GM06990 (cell line): ENCODE measurements at regions not wholly inside any gene's neighbourhood (a gene's known extent, or its start where the extent isn't known, plus 50 kb on each side); places are given as distances from the start of the nearest gene placed in this dataset.
"Not testable (repeated sequence)": the region's sequence is repeated elsewhere in the genome, so short reads cannot be mapped to it uniquely, and the experiment has no call there.

Experiments
- DNase-seq: peaks from one replicate; pipeline ENCODE4 v3.0.0-alpha.2; 2011; ENCODE audit not compliant: insufficient read length; ENCODE audit errors: extremely low read depth
- H3K27me3 ChIP-seq: replicated peaks from 2 replicates; pipeline ENCODE4 v1.6.0; 2011; ENCODE audit warnings: low read length; ENCODE audit not compliant: control insufficient read depth, insufficient read depth
- H3K36me3 ChIP-seq: 2 replicates; pipeline ENCODE4 v1.5.1; 2011; ENCODE audit warnings: low read length; ENCODE audit not compliant: control insufficient read depth, insufficient read depth
- H3K4me3 ChIP-seq: replicated peaks from 2 replicates; pipeline ENCODE4 v1.5.1; 2011; ENCODE audit warnings: low read depth, mild to moderate bottlenecking, control low read depth, low read length
- TF ChIP-seq, protein P1 (sequence below): IDR thresholded peaks from 2 replicates; pipeline ENCODE4 v1.5.1; 2011; ENCODE audit warnings: low read length, control low read depth, mild to moderate bottlenecking, inconsistent platforms; ENCODE audit not compliant: insufficient read depth, poor library complexity, severe bottlenecking

DNA sequence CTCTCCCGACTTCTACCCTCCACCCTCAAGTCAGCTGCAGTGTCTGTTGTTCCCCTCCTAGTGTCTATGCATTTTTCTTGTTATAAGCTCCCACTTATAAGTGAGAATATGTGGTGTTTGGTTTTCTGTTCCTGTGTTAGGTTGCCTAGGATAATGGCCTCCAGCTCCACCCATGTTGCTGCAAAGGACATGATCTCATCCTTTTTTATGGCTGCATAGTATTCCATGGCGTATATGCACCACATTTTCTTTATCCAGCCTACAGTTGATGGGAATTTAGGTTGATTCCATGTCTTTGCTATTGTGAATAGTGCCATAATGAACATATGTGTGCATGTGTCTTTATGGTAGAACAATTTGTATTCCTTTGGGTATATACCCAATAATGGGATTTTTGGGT, 80.7 kb downstream of the SPTSSA start:
- DNase-seq, H3K4me3 ChIP-seq, H3K27me3 ChIP-seq, H3K36me3 ChIP-seq: not testable (repeated sequence)

DNA sequence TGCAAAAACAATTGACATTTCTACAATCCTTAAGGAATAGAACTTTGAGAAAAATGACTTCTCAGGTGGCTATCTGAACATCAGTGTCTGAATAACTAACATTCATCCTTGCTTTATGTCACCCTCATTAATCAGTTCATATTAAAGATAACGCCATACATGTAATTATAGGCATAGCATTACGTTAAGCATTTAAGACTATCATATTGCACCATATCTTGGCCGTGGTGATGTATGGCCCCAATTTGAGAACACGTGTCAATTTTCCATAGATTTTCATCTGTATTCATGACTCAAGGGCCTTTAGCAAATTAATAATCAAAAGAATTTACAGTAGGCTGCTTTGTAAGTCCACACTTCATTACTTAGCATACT, 81.6 kb downstream of the SPTSSA start:
- TF ChIP-seq, protein P1, sequence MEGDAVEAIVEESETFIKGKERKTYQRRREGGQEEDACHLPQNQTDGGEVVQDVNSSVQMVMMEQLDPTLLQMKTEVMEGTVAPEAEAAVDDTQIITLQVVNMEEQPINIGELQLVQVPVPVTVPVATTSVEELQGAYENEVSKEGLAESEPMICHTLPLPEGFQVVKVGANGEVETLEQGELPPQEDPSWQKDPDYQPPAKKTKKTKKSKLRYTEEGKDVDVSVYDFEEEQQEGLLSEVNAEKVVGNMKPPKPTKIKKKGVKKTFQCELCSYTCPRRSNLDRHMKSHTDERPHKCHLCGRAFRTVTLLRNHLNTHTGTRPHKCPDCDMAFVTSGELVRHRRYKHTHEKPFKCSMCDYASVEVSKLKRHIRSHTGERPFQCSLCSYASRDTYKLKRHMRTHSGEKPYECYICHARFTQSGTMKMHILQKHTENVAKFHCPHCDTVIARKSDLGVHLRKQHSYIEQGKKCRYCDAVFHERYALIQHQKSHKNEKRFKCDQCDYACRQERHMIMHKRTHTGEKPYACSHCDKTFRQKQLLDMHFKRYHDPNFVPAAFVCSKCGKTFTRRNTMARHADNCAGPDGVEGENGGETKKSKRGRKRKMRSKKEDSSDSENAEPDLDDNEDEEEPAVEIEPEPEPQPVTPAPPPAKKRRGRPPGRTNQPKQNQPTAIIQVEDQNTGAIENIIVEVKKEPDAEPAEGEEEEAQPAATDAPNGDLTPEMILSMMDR, result no peak
- Histone ChIP-seq H3K4me3 (no peak overlapping the region), H3K36me3 (no peaks in the 10 kb centered on the region), H3K27me3 (no peaks in the 10 kb centered on the region)
- DNase-seq, result no peak

DNA sequence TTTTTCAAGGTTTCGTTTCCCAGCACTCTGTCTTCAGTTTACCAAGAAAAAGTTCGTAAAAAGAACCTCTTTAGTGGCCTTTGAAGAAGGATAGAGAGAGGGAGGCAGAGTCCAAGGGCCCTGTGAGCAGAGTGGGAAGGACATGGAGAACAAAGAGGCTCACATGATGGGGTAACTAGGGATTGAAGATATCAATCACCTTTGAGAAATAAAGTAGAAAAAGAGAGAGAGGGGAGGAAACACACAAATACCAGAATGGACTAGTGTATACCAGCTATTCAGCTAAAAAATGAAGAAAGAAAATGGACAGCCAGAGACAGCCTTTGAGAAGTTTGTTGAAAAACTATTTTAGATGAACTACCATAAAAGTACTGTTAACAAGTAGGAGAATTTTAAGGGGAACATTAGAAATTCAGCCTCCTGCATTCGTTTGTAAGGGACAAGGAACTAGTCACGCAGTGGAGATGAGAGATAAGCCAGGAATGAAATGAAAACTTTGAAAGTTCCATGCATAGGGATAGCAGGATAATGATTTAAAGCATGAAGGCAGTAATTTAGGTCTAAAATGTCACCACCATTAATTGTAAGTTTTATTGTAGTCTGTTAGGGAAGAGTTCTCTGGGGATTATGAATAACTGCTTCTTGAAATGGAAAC, 82.1 kb downstream of the SPTSSA start:
- no peaks in the 10 kb centered on the region for H3K27me3 ChIP-seq
- H3K4me3 ChIP-seq, result no peak overlapping the region
- DNase-seq, result no peak
- TF ChIP-seq, protein P1, result no peak
- H3K36me3 ChIP-seq, result no peaks in the 10 kb centered on the region

DNA sequence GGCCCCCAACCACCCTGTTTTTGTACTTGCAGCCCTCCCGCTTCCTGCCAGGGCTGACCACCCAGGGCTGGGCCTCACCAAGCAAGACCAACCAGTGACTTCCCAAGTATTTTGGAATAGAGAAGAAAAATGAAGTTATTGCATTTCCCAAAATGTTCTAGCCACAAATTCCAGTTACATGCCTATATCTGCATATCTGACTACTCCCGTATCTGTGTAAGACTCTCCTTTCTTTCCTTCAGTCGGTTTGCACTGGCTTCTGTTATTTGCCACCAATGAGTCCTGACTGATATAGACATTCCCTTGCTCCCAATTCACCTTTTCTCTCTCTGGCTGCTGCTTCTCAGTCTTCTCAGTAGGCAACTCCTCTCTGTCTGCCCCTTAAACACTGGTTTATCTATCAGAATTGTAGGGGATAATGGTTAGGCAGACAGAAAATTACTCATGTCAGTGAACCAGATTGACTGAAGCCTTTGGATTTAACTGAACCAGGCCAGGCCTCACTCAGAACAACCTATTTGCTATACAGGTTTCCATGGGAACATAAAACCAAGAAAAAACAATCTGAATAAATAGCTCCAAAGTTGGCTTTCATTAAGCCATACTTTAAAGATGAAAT, 85.3 kb downstream of the SPTSSA start:
- TF ChIP-seq, protein P1, result no peak
- no peaks in the 10 kb centered on the region; the same call in 1 of the 2 replicates for H3K27me3 ChIP-seq
- H3K36me3 ChIP-seq, result no peaks in the 10 kb centered on the region
- H3K4me3 ChIP-seq, result no peak overlapping the region
- no peak for DNase-seq

DNA sequence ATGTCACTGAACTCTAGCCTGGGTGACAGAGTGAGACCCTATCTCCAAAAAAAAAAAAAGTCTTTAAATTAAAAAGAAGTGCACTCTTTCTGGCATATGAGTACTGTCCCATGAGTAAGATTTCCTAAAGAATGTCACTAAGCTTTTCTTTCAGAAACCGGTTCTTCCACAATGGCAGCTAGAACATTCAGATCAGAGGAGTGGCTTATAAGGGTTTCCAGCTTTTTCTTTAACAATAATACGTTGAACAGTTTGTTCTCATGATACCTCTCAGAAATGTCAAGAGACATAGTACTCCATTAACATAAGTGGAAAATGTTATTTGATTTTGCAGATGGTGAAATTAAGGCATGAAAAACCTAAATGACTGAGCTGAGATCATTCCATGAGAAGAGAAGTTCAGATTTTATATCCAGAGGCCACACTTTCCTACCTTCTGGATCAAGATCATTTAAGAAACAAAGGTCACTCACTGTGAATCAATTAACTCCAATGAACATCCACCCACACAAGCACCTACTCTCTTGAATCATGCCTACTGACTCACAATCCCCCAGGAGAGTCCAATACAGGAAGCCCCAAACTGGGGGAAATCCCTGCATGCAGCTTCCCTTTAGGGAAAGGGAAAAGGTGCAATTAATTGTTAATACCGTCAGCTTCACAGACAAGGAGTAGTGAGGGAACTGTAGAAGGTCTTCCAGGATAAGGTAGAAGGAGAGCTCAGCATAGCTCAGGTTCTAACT, 86.9 kb downstream of the SPTSSA start:
- DNase-seq, result no peak
- Histone ChIP-seq H3K4me3 (no peak overlapping the region), H3K27me3 (no peaks in the 10 kb centered on the region; the same call in 1 of the 2 replicates), H3K36me3 (no peaks in the 10 kb centered on the region)
- TF ChIP-seq, protein P1, result no peak

DNA sequence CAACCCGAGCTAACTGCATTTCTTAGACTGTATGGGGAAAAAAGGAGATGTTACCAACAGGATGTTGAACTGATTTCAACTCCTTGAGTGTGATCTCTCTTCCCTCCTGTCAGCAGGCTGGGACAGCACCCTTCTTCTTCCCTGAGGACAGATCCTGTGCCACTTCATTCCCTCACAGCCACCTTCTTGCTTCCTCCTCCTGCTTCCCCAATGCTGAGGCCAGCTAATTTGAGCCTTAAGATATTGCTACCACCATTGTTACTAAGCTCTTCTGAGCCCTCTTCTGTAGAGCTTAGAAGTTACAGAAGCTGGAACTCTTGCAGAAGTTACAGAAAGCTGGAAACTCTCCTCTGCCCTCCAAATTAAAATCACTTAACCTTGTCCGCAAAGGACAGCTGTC, 88.8 kb downstream of the SPTSSA start:
- H3K4me3 ChIP-seq, result no peak overlapping the region
- DNase-seq, result no peak
- H3K27me3 ChIP-seq, result no peaks in the 10 kb centered on the region; the same call in 1 of the 2 replicates
- TF ChIP-seq, protein P1, result no peak
- no peaks in the 10 kb centered on the region for H3K36me3 ChIP-seq
